Omental fat pad (tissue), 3 donors: ENCODE measurements at regions not wholly inside any gene's neighbourhood (a gene's known extent, or its start where the extent isn't known, plus 50 kb on each side); places are given as distances from the start of the nearest gene placed in this dataset.

ENCODE experiments used
- ATAC-seq: fragments of 150-250 bp; one replicate; pipeline ENCODE4 v1.9.1; 2016; ENCODE audit warnings: mild to moderate bottlenecking, moderate library complexity; ENCODE audit not compliant: low FRiP score
- DNase-seq: peaks from one replicate; pipeline ENCODE4 v3.0.0-alpha.2; 2019; ENCODE audit warnings: low spot score
- TF ChIP-seq, protein P1 (sequence below), 3 donors: fragments of 450-650 bp; IDR thresholded peaks; one replicate each; pipeline ENCODE4 v1.5.1; 2016 to 2017; ENCODE audit warnings: antibody characterized with exemption in 3 of 3, mild to moderate bottlenecking in 3 of 3, moderate library complexity in 2 of 3

DNA sequence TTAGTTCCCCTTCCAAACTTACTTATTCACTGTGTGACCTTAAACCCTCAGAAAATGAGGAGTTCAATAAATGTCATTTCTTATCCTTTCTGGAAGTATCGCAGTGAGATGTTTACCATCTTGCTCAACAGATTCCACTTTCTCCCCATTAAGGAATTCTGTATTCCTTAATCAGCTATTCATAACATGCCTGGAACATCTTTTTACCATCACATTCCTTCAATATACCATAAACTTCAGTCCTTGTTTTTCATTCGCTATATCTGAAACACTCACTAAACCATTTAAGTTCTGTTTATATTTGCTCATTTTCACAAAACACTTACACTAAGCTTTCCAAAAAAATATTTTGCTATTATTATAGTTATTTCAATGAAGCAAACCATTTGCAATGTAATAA lies 1158.6 kb downstream of the CDH12 start:
- ATAC-seq (no peak), DNase-seq (no peak)
- TF ChIP-seq, protein P1, sequence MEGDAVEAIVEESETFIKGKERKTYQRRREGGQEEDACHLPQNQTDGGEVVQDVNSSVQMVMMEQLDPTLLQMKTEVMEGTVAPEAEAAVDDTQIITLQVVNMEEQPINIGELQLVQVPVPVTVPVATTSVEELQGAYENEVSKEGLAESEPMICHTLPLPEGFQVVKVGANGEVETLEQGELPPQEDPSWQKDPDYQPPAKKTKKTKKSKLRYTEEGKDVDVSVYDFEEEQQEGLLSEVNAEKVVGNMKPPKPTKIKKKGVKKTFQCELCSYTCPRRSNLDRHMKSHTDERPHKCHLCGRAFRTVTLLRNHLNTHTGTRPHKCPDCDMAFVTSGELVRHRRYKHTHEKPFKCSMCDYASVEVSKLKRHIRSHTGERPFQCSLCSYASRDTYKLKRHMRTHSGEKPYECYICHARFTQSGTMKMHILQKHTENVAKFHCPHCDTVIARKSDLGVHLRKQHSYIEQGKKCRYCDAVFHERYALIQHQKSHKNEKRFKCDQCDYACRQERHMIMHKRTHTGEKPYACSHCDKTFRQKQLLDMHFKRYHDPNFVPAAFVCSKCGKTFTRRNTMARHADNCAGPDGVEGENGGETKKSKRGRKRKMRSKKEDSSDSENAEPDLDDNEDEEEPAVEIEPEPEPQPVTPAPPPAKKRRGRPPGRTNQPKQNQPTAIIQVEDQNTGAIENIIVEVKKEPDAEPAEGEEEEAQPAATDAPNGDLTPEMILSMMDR (IDR thresholded peaks at IDR 0.05): no peak

DNA sequence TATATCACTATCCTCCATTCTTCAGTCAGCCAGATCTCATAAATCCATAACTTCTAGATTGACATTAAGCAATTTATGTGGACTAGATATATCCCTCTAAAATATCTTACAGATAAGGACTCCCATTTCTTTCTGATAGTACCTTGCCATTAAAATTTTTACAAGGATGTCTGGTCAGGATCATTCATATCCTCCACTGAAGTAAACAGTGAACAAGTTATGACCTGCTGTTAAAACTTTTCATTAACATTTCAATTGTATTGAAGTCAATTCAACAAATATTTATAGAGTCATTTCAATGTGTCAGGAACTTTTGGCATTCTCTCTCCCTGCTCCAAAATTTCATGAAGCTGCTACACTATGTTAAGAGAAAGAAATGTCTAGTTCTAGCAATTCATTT lies 1159.6 kb downstream of the CDH12 start:
- DNase-seq: no peak
- TF ChIP-seq, protein P1 (IDR thresholded peaks at IDR 0.05): no peak
- ATAC-seq: no peak

DNA sequence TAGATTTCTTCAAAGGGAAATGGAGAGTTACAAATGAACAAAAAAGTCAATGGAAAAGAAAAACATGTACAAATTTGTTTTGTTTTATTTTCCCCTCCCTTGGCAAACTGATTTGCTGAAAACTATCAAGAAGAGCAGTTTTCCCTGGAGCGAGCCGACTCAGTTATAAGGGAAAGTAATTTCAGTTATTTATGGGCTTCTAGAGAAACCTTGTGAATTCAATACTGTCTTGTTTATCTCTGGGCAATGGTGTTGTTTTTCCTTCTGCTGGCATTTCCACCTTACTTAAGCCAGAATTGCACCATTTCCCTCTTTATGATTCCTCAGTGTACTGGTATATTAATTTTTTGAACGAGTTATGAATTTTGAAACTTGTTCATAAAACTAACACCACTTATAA lies 1163.6 kb downstream of the CDH12 start:
- ATAC-seq (no peak), DNase-seq (no peak)
- TF ChIP-seq, protein P1 (IDR thresholded peaks at IDR 0.05): no peak

DNA sequence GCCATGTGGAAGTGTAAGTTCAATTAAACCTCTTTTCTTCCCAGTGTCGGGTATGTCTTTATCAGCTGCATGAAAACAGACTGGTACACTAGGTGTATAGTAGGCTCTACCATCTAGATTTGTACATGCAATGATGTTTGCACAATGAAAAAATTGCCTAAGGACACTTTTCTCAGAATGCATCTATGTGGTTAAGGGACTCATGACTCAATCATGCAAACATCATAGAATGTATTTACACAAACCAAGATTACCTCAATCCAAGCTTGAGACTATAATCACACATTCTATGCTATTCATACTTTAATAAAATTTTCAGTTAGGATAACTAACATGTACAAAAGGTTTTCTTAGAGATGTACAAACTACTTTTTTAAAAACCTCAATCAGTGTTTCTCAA lies 1164.5 kb downstream of the CDH12 start:
- ATAC-seq: no peak
- TF ChIP-seq, protein P1 (IDR thresholded peaks at IDR 0.05): no peak
- DNase-seq: no peak

DNA sequence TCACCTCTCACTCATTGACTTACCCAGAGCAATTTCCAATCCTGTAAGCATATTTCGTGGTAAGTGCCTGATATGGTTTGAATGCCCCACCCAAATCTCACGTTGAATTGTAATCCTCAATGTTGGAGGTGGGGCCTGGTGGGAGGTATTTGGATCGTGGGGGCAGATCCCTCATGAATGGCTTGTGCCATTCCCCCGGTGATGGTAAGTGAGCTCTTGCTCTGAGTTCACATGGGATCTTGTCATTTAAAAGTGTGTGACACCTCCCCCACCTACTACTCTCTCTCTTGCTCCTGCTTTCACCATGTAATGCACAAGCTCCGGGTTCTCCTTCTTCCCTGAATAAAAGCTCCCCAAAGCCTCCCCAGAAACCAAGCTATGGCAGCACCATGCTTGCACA lies 1165.5 kb downstream of the CDH12 start:
- ATAC-seq: no peak
- TF ChIP-seq, protein P1 (IDR thresholded peaks at IDR 0.05): no peak
- DNase-seq: no peak

DNA sequence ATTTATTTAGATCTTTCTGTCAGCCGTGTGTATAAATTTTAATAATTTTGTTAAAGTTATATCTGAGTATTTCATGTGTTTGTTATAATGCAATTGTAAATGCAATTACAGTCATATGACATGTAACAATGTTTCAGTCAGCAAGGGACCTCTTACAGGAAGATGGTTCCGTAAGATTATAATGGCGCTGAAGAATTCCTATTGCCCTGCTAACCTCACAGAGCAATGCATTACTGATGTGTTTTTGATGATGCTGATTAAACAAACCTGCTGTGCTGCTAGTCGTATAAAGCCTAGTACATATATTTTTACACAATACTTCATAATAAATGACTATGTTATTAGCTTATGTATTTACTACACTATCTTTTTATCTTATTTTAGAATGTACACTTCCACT lies 1166.4 kb downstream of the CDH12 start:
- TF ChIP-seq, protein P1 (IDR thresholded peaks at IDR 0.05): no peak
- DNase-seq (no peak), ATAC-seq (no peak)

DNA sequence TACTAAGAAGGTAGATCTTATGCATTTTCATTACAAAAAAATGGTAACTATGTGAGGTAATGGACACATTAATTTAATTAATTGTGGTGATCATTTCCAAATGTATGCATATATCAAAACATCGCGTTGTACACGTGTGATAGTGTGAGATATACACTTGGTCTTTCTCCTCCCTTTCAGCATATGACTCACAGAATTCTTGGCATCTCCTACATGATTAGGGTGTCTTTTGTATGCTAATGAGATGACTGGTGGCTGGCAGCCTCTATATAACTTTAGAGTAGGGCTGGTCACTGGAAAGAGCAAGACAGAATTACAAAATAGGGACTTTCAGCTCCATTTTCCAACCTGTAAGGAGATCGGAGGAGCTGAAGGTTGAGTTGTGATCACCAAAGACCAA lies 1167.6 kb downstream of the CDH12 start:
- DNase-seq (no peak), ATAC-seq (no peak)

More for the DNA sequence above, 1167.6 kb downstream of the CDH12 start:
- TF ChIP-seq, protein P1 (IDR thresholded peaks at IDR 0.05): no peak
